HepG2 (cell line): ENCODE measurements at regions not wholly inside any gene's neighbourhood (a gene's known extent, or its start where the extent isn't known, plus 50 kb on each side); places are given as distances from the start of the nearest gene placed in this dataset.

Experiments
- CEBPB ChIP-seq: IDR thresholded peaks from 2 replicates; pipeline ENCODE4 v1.6.1; 2011; ENCODE audit warnings: low read depth, low read length, improper control_type of control experiment, borderline replicate concordance
- FOXP1 ChIP-seq, 2 experiments: fragments of 450-650 bp in 1 of 2; IDR thresholded peaks; 2 replicates each; pipeline ENCODE4 v1.6.1; 2017 to 2018; ENCODE audit warnings: antibody characterized with exemption in 1 of 2
- GTF2F1 ChIP-seq: fragments of 150-350 bp; IDR thresholded peaks from 2 replicates; pipeline ENCODE4 v1.6.1; 2014; ENCODE audit warnings: low read length
- MTF1 ChIP-seq: sonication (generic); formaldehyde crosslinking; IDR thresholded peaks from 2 replicates; pipeline ENCODE4 v1.5.0; 2020; ENCODE audit warnings: missing genetic modification reagents
- RAD51 ChIP-seq: fragments of 450-650 bp; IDR thresholded peaks from 2 replicates; pipeline ENCODE4 v1.6.1; 2016; ENCODE audit warnings: borderline replicate concordance
- SNAI1 ChIP-seq: sonication (generic); formaldehyde crosslinking; IDR thresholded peaks from 2 replicates; pipeline ENCODE4 v1.5.0; 2020; ENCODE audit warnings: mild to moderate bottlenecking, missing genetic modification reagents, borderline replicate concordance
- SRSF1 ChIP-seq: fragments of 200-400 bp; formaldehyde crosslinking; optimal IDR thresholded peaks from 2 replicates; pipeline ENCODE3; 2017; ENCODE audit warnings: mild to moderate bottlenecking, low read depth, low read length, moderate library complexity
- TBP ChIP-seq: sonication (generic); formaldehyde crosslinking; IDR thresholded peaks from 2 replicates; pipeline ENCODE4 v1.5.0; 2020; ENCODE audit warnings: missing genetic modification reagents
- THAP9 ChIP-seq: sonication (generic); formaldehyde crosslinking; IDR thresholded peaks from 2 replicates; pipeline ENCODE4; 2020; ENCODE audit warnings: missing genetic modification reagents, mild to moderate bottlenecking, borderline replicate concordance
- ZNF230 ChIP-seq: sonication (generic); formaldehyde crosslinking; IDR thresholded peaks from 2 replicates; pipeline ENCODE4 v1.4.0; 2020; ENCODE audit warnings: mild to moderate bottlenecking, missing genetic modification reagents
- ZNF558 ChIP-seq: sonication (generic); formaldehyde crosslinking; IDR thresholded peaks from 2 replicates; pipeline ENCODE4 v1.9.0; 2022; ENCODE audit warnings: mild to moderate bottlenecking, missing genetic modification reagents, borderline replicate concordance
- ZNF670 ChIP-seq: sonication (generic); formaldehyde crosslinking; IDR thresholded peaks from 2 replicates; pipeline ENCODE4 v1.8.0; 2022; ENCODE audit warnings: mild to moderate bottlenecking, missing genetic modification reagents, borderline replicate concordance

DNA sequence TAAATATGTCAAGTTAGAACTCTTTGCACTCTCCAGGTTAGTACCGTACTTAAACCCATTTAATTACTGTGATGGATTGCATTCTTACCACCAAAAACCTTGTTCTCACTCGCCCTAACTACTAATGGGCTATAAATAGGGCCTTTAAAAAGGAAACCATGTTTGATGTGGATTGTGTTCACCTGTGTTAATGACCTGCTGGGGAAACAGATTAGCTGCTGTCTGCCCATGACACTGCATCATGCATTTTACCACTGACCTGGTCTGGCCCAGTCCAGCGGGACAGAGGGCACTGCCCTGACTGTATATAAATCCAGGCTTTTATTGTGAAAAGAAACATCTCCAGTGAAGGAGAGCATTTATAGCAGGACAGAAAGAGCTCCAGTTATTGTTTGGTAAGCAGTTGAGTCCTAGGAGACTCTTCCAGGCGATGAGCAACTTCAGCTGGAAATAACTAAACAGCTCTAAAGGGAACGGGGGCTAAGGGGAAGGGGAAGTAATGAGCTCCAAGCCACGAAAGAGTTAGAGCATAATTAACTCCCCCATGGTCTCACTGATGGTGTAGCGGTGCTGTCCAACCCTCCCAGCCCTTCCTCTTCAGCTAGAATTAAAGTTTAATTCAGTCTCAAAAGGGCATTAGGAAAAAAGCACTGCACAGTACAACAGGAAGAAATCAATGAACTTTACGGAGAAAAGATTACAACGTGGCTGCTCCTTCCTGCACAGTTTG lies 303.1 kb downstream of the ENC1 start:
- TF ChIP-seq GTF2F1 (no peak), SNAI1 (CRISPR knock-in tag) (no peak), ZNF230 (CRISPR knock-in tag) (no peak), TBP (no peak), THAP9 (CRISPR knock-in tag) (no peak), RAD51 (no peak), FOXP1 (IDR thresholded peaks at IDR 0.05) (no peak), FOXP1 (CRISPR knock-in tag; IDR thresholded peaks at IDR 0.05) (no peak), ZNF558 (no peak), CEBPB (no peak), MTF1 (CRISPR knock-in tag) (no peak), SRSF1 (no peak), ZNF670 (no peak)
